ENCODE measurements at regions not wholly inside any gene's neighbourhood (a gene's known extent, or its start where the extent isn't known, plus 50 kb on each side); places are given as distances from the start of the nearest gene placed in this dataset.

- H3K27ac ChIP-seq (ENCODE audit: insufficient read depth, low read depth, low read length) = no peak overlapping the region
- TF ChIP-seq EZH2 (IDR thresholded peaks at IDR 0.05; ENCODE audit: borderline replicate concordance, low read depth, low read length, severe bottlenecking) = no peak
- TF ChIP-seq MYC (IDR thresholded peaks at IDR 0.05; ENCODE audit: low read depth, low read length) = no peak
- no peak for TF ChIP-seq FOS (IDR thresholded peaks at IDR 0.05; ENCODE audit: borderline replicate concordance, insufficient read depth, low read length)
- TF ChIP-seq MAX (IDR thresholded peaks at IDR 0.05; ENCODE audit: insufficient read depth, insufficient read length) = no peak
- no peak for TF ChIP-seq GATA2 (IDR thresholded peaks at IDR 0.05; ENCODE audit: insufficient read depth, insufficient read length, low read depth, low read length)
- TF ChIP-seq POLR2AphosphoS5 (IDR thresholded peaks at IDR 0.05; ENCODE audit: insufficient read depth, low read depth, low read length) = no peak
- TF ChIP-seq CTCF (IDR thresholded peaks at IDR 0.05; ENCODE audit: extremely low read depth in 1 of 2, insufficient read depth in 1 of 2, low read depth in 1 of 2, low read length in 2 of 2) = no peak
- no peak for TF ChIP-seq JUN (IDR thresholded peaks at IDR 0.05; ENCODE audit: borderline replicate concordance, insufficient read depth, insufficient read length, low read depth)
- TF ChIP-seq POLR2A (IDR thresholded peaks at IDR 0.05; ENCODE audit: low read depth, low read length) = no peak
- intact Hi-C loops (cut with micrococcal nuclease) = no loop called here
- BruUV-seq (replicated peaks) = no TSS peak
- CTCF ChIA-PET = no interaction called here
- H4K20me1 ChIP-seq (replicated peaks; ENCODE audit: control insufficient read depth, extremely low read depth, insufficient read depth, low read length) = no peaks in the 10 kb centered on the region
- no peaks in the 10 kb centered on the region for H3K27me3 ChIP-seq (ENCODE audit: control insufficient read depth in 2 of 2, insufficient read depth in 2 of 2, low read length in 2 of 2)
- FAIRE-seq (no peak), DNase-seq (ENCODE audit: low read depth, low spot score) (no peak)
- H3K9ac ChIP-seq (replicated peaks; ENCODE audit: extremely low read depth, insufficient read depth, low read length) = no peak overlapping the region
- no peaks in the 10 kb centered on the region for H3K36me3 ChIP-seq (ENCODE audit: control insufficient read depth in 2 of 2, extremely low read depth in 1 of 2, insufficient read depth in 2 of 2, low read length in 2 of 2)
- no peak overlapping the region for H3K4me2 ChIP-seq (ENCODE audit: insufficient read depth, low read length)
- dilution Hi-C loops (cut with MboI; ENCODE audit: extremely low pct_ligation_motif_present, low sequenced_read_pairs) = no loop called here
- no peak overlapping the region for H3K4me3 ChIP-seq (replicated peaks in 1 of 3; ENCODE audit: insufficient read depth in 1 of 3, low read depth in 1 of 3, low read length in 3 of 3)
- no peaks in the 10 kb centered on the region for H3K9me1 ChIP-seq (replicated peaks; ENCODE audit: control insufficient read depth, extremely low read depth, insufficient read depth, low read length)
- POLR2A ChIA-PET = no interaction called here
- no peaks in the 10 kb centered on the region for H3K4me1 ChIP-seq (ENCODE audit: control insufficient read depth, extremely low read depth, insufficient read depth, low read length)
- H2AFZ ChIP-seq (ENCODE audit: low read depth, low read length) = no peak overlapping the region
- no peaks in the 10 kb centered on the region for H3K79me2 ChIP-seq (ENCODE audit: control insufficient read depth, insufficient read depth, low read length)
- peaks cover 5% of the 10 kb centered on the region for H3K9me3 ChIP-seq (replicated peaks; ENCODE audit: control insufficient read depth, insufficient read depth, low read length)
Measured at GRCh38 chr20:17059465-17059864, 167.4 kb upstream of the PCSK2 start.
